GM12874 (cell line): ENCODE measurements at regions not wholly inside any gene's neighbourhood (a gene's known extent, or its start where the extent isn't known, plus 50 kb on each side); places are given as distances from the start of the nearest gene placed in this dataset.

ENCODE experiments used
- TF ChIP-seq, protein P1 (sequence below): IDR thresholded peaks from 2 replicates; pipeline ENCODE4 v1.5.1; 2011; ENCODE audit warnings: low read depth, mild to moderate bottlenecking, control low read depth, low read length, moderate library complexity; ENCODE audit not compliant: insufficient read depth

DNA sequence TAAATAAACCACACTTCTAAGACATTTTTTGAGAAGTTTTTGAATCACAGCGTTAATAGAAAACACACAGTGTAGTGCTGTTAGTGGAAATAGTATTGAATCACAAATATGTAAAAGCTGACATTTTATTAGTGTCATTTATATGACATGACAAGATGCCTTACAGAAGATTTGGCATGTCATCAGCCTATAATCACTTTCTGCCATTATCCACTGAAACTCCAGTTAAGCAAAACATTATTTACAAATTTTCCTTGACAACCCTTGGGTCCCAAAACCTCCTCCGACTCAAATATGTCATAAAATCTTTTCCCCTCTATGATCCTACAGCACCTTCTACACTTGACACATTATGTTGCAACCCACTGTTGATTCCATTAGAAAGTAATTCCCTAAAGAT is 376.9 kb upstream of the LRFN5 start:
- TF ChIP-seq, protein P1, sequence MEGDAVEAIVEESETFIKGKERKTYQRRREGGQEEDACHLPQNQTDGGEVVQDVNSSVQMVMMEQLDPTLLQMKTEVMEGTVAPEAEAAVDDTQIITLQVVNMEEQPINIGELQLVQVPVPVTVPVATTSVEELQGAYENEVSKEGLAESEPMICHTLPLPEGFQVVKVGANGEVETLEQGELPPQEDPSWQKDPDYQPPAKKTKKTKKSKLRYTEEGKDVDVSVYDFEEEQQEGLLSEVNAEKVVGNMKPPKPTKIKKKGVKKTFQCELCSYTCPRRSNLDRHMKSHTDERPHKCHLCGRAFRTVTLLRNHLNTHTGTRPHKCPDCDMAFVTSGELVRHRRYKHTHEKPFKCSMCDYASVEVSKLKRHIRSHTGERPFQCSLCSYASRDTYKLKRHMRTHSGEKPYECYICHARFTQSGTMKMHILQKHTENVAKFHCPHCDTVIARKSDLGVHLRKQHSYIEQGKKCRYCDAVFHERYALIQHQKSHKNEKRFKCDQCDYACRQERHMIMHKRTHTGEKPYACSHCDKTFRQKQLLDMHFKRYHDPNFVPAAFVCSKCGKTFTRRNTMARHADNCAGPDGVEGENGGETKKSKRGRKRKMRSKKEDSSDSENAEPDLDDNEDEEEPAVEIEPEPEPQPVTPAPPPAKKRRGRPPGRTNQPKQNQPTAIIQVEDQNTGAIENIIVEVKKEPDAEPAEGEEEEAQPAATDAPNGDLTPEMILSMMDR = no peak

DNA sequence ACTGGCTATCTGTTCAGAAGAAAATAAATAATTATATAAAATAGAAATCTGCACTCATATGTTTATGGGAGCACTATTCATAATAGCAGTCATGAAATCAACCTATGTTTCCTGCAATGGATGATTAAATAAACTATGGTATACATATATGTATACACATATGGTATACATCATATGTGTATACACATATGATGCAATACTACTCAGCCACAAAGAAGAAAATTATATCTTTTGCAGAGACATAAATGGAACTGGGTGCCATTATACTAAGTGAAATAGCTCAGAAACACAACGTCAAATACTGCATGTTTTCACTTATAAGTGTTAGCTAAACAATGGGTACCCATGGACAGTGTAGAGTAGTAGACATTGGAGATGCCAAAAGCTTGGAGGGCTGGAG is 381.2 kb upstream of the LRFN5 start:
- TF ChIP-seq, protein P1 = no peak

DNA sequence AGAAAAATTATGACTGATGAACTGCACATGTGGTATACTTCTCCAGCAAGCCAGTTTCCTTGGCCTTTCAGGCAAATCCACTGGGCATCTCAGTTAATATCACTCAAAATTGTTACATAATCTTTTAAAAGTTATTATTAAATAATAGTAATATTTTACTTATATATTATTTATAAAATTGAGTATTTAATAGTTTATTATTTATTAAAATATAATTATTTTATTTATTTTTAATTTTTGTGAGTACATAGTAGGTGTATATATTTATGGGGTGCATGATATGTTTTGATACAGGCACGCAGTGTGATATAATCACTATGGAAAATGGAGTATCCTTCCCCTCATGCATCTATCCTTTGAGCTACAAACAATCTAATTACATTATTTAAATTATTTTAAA is 384.1 kb upstream of the LRFN5 start:
- TF ChIP-seq, protein P1 = no peak

DNA sequence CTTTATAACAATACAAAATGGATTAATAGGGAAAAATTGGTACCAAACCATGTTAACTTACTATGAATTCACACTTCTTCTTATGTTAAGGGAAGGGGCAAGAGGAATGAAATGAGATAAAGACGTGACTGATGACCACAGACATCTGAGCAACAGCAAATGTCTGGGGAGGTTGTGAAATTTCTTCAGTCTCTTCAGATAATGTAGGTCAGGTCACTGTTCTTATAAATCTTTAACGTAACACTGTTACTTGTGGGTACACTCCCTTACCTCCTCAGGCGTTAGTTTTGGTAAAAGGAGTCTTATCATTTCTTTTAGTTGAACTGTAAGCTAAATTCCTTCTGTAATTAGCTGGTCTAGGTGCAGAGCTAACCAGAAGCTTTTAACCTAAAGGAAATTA is 405.0 kb upstream of the LRFN5 start:
- TF ChIP-seq, protein P1 = no peak

DNA sequence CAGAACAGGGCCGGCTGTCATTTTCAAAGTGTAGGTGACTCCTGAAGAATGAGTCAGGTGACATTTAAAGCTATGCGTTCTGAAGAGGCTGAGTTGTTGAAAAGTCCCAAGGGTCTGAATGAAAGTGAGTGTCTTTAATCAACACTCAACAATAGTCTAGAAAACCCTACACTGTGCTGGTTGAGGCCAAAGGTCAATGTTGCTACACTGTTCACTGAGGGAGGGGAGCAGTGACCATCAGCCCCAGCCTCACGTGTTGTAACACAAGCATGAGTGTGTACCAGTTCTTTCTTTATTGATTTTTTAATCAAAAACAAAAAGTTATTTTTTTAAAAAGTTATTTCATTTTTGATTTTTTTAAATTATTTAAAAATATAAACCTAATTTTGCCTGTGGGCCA is 418.8 kb upstream of the LRFN5 start:
- TF ChIP-seq, protein P1 = no peak

DNA sequence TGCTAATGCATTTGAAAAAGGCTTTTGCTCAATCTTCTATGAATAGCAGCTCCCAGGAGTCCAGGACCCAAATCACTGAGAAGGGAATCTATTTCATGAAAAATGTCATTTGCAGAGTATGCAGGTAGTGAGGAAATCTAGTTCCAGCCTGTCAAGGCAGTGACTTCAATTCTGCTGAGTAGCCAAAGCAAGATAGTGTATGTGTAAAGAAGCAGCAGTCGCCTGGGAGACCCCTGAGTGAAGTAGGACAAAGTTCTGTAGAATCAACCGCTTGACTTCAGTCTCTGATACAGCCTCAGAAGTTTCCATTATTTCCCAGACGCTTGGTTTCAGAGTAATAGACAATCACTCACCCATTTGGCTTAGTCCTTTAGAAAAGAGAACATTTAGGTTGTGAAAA is 435.6 kb upstream of the LRFN5 start:
- TF ChIP-seq, protein P1 = no peak

DNA sequence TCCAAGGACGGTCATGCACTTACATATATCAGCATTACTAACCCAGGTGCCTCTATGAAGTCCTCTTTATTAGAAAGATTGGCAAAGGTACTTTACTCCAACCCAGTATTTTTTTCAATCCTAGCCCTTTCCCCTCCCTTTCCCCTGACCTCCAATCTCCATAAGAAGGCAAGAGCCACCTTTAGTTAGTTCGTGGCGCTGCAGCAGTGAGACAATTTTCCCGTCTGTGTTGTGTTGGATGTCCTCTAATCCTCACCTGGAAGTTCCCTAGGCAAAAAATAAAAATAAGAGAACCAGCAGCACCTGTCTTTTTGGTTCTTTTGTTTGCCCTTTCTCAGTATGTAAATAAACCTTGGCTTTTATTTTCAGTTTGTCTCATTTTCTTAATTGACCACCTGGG is 439.6 kb upstream of the LRFN5 start:
- TF ChIP-seq, protein P1 = no peak
